Fibroblast of skin of left biceps (primary cell): ENCODE measurements at regions not wholly inside any gene's neighbourhood (a gene's known extent, or its start where the extent isn't known, plus 50 kb on each side); places are given as distances from the start of the nearest gene placed in this dataset.

Source experiments
- DNase-seq, 2 experiments: peaks; one replicate each; pipeline ENCODE4 v3.0.0-alpha.2; 2013; ENCODE audit warnings: low read depth in 2 of 2

GRCh38 chr2:40507432-40507831, 55.5 kb upstream of the SLC8A1 start:
- no peak for DNase-seq

- no peak for DNase-seq
Measured at GRCh38 chr2:40510304-40510703, 58.4 kb upstream of the SLC8A1 start.

- DNase-seq = peak; percentile 54 to 62
Measured at GRCh38 chr2:40511661-40512213, 59.8 kb upstream of the SLC8A1 start.

- DNase-seq = no peak
Measured at GRCh38 chr2:40512256-40512655, 60.4 kb upstream of the SLC8A1 start.

- DNase-seq = no peak
Measured at GRCh38 chr2:40513201-40513600, 61.3 kb upstream of the SLC8A1 start.

GRCh38 chr2:40516604-40517003, 64.7 kb upstream of the SLC8A1 start:
- DNase-seq = no peak

GRCh38 chr2:40528564-40528963, 76.7 kb upstream of the SLC8A1 start:
- no peak for DNase-seq

GRCh38 chr2:40531359-40531758, 79.5 kb upstream of the SLC8A1 start:
- DNase-seq = no peak

- DNase-seq = no peak
Measured at GRCh38 chr2:40534528-40534927, 82.6 kb upstream of the SLC8A1 start.

GRCh38 chr2:40535972-40536371, 84.1 kb upstream of the SLC8A1 start:
- DNase-seq = no peak

- no peak for DNase-seq
Measured at GRCh38 chr2:40540026-40540425, 88.1 kb upstream of the SLC8A1 start.

GRCh38 chr2:40543381-40543780, 91.5 kb upstream of the SLC8A1 start:
- DNase-seq = no peak

GRCh38 chr2:40544072-40544471, 92.2 kb upstream of the SLC8A1 start:
- no peak for DNase-seq

- no peak for DNase-seq
Measured at GRCh38 chr2:40545645-40546044, 93.8 kb upstream of the SLC8A1 start.

- no peak for DNase-seq
Measured at GRCh38 chr2:40546439-40547191, 94.7 kb upstream of the SLC8A1 start.

GRCh38 chr2:40548521-40548920, 96.6 kb upstream of the SLC8A1 start:
- no peak for DNase-seq

- DNase-seq = no peak
Measured at GRCh38 chr2:40550085-40550484, 98.2 kb upstream of the SLC8A1 start.

- no peak for DNase-seq
Measured at GRCh38 chr2:40551081-40551480, 99.2 kb upstream of the SLC8A1 start.

GRCh38 chr2:40554665-40555294, 102.9 kb upstream of the SLC8A1 start:
- peak in 1 of 2 experiments; percentile 5 for DNase-seq

- peak in 1 of 2 experiments; percentile 25 for DNase-seq
Measured at GRCh38 chr2:40556293-40556692, 104.4 kb upstream of the SLC8A1 start.

GRCh38 chr2:40556739-40557138, 104.8 kb upstream of the SLC8A1 start:
- no peak for DNase-seq

GRCh38 chr2:40558761-40559160, 106.9 kb upstream of the SLC8A1 start:
- no peak for DNase-seq

GRCh38 chr2:40559175-40559574, 107.3 kb upstream of the SLC8A1 start:
- DNase-seq = no peak
